GM23338 (cell line): ENCODE measurements at regions not wholly inside any gene's neighbourhood (a gene's known extent, or its start where the extent isn't known, plus 50 kb on each side); places are given as distances from the start of the nearest gene placed in this dataset.

Experiments used
- ATAC-seq: fragments of 200-7000 bp; cut with Tn5 transposase; 3 replicates; pipeline ENCODE4 v1.9.1; 2020
- DNase-seq: peaks from one replicate; pipeline ENCODE4 v3.0.0-alpha.2; 2015; ENCODE audit warnings: low spot score
- H2AFZ ChIP-seq: fragments of 200-600 bp; sonication (generic); 2 replicates; pipeline ENCODE4 v1.8.0; 2016; ENCODE audit warnings: antibody characterized with exemption, mild to moderate bottlenecking, moderate library complexity
- H3F3A ChIP-seq: fragments of 200-600 bp; sonication (generic); replicated peaks from 2 replicates; pipeline ENCODE4 v1.8.0; 2017; ENCODE audit warnings: antibody characterized with exemption, mixed run types, low read depth
- H3K27ac ChIP-seq: fragments of 200-600 bp; sonication (generic); 2 replicates; pipeline ENCODE4 v1.6.1; 2016; ENCODE audit warnings: low read depth
- H3K27me3 ChIP-seq: fragments of 200-600 bp; sonication (generic); 2 replicates; pipeline ENCODE4 v1.8.0; 2016; ENCODE audit warnings: mild to moderate bottlenecking, mixed run types, moderate library complexity; ENCODE audit not compliant: insufficient read depth
- H3K36me3 ChIP-seq: fragments of 200-600 bp; sonication (generic); 2 replicates; pipeline ENCODE4 v1.8.0; 2016; ENCODE audit warnings: mild to moderate bottlenecking; ENCODE audit not compliant: insufficient read depth
- H3K4me1 ChIP-seq: fragments of 200-600 bp; sonication (generic); 2 replicates; pipeline ENCODE4 v1.8.0; 2016; ENCODE audit warnings: mild to moderate bottlenecking, moderate library complexity; ENCODE audit not compliant: insufficient read depth
- H3K4me2 ChIP-seq: fragments of 200-600 bp; sonication (generic); 2 replicates; pipeline ENCODE4 v1.7.1; 2017; ENCODE audit warnings: mixed run types
- H3K4me3 ChIP-seq: fragments of 200-600 bp; sonication (generic); 2 replicates; pipeline ENCODE4 v1.6.1; 2016; ENCODE audit warnings: mixed run types
- H3K79me2 ChIP-seq: fragments of 200-600 bp; sonication (generic); replicated peaks from 2 replicates; pipeline ENCODE4 v1.8.0; 2017; ENCODE audit warnings: mild to moderate bottlenecking; ENCODE audit not compliant: insufficient read depth
- H3K9me2 ChIP-seq: fragments of 200-600 bp; sonication (generic); 2 replicates; pipeline ENCODE4 v1.8.0; 2017; ENCODE audit not compliant: insufficient read depth
- H4K20me1 ChIP-seq: fragments of 200-600 bp; sonication (generic); replicated peaks from 2 replicates; pipeline ENCODE4 v1.8.0; 2017; ENCODE audit warnings: mild to moderate bottlenecking; ENCODE audit not compliant: insufficient read depth
- H3K27ac Mint-ChIP-seq: 2 replicates; pipeline ENCODE4 v1.8.0; 2020; ENCODE audit warnings: inconsistent platforms, mild to moderate bottlenecking, moderate library complexity, mixed read lengths
- H3K27me3 Mint-ChIP-seq: 3 replicates; pipeline ENCODE4 v1.8.0; 2022; ENCODE audit warnings: low read depth, mild to moderate bottlenecking, moderate library complexity, mixed read lengths, inconsistent platforms; ENCODE audit not compliant: insufficient read depth, poor library complexity
- H3K36me3 Mint-ChIP-seq: 3 replicates; pipeline ENCODE4 v1.8.0; 2021; ENCODE audit warnings: low read depth, mild to moderate bottlenecking, inconsistent platforms, moderate library complexity, mixed read lengths
- H3K4me1 Mint-ChIP-seq: 3 replicates; pipeline ENCODE4 v1.8.0; 2020; ENCODE audit warnings: mild to moderate bottlenecking, inconsistent platforms, mixed read lengths
- H3K4me3 Mint-ChIP-seq: 3 replicates; pipeline ENCODE4 v1.8.0; 2021; ENCODE audit warnings: moderate library complexity, mild to moderate bottlenecking, inconsistent platforms, mixed read lengths
- H3K9me3 Mint-ChIP-seq: 3 replicates; pipeline ENCODE4 v1.8.0; 2020; ENCODE audit warnings: moderate library complexity, mild to moderate bottlenecking, inconsistent platforms, mixed read lengths
- CREB1 ChIP-seq: fragments of 250-450 bp; sonication (Bioruptor Pico); IDR thresholded peaks from 2 replicates; pipeline ENCODE4 v1.5.0; 2020; ENCODE audit warnings: low read depth, mild to moderate bottlenecking, moderate library complexity
- EZH2 ChIP-seq: fragments of 200-600 bp; sonication (generic); IDR thresholded peaks from one replicate; pipeline ENCODE4 v1.8.0; 2017; ENCODE audit warnings: antibody characterized with exemption, mild to moderate bottlenecking, low read depth; ENCODE audit not compliant: unreplicated experiment
- EZH2phosphoT487 ChIP-seq: fragments of 200-600 bp; sonication (generic); IDR thresholded peaks from one replicate; pipeline ENCODE4 v1.8.1; 2018; ENCODE audit warnings: antibody characterized with exemption; ENCODE audit not compliant: unreplicated experiment
- JUNB ChIP-seq: IDR thresholded peaks from one replicate; pipeline ENCODE4 v1.6.1; 2016; ENCODE audit warnings: antibody characterized with exemption; ENCODE audit not compliant: unreplicated experiment
- NANOG ChIP-seq: IDR thresholded peaks from 2 replicates; pipeline ENCODE4 v1.6.1; 2016; ENCODE audit warnings: antibody characterized with exemption, borderline replicate concordance
- POLR2AphosphoS5 ChIP-seq: IDR thresholded peaks from 2 replicates; pipeline ENCODE4 v1.6.1; 2016; ENCODE audit warnings: antibody characterized with exemption, low read depth
- STAT1 ChIP-seq: IDR thresholded peaks from one replicate; pipeline ENCODE4 v1.6.1; 2016; ENCODE audit warnings: antibody characterized with exemption; ENCODE audit not compliant: unreplicated experiment
- ZNF114 ChIP-seq: fragments of 250-450 bp; sonication (Bioruptor Pico); IDR thresholded peaks from 2 replicates; pipeline ENCODE4 v1.5.0; 2020; ENCODE audit warnings: mild to moderate bottlenecking, moderate library complexity
- ZNF331 ChIP-seq: fragments of 250-450 bp; sonication (Bioruptor Pico); IDR thresholded peaks from 2 replicates; pipeline ENCODE4 v1.5.0; 2020; ENCODE audit warnings: low read depth, mild to moderate bottlenecking, moderate library complexity
- TF ChIP-seq, protein P1 (sequence below), 2 experiments: fragments of 200-600 bp in 1 of 2; sonication (generic) in 1 of 2; conservative IDR thresholded peaks; 2 replicates each; pipeline versions ENCODE4 v1.5.1 to v1.6.1; 2016 to 2017; ENCODE audit warnings: antibody characterized with exemption in 2 of 2, low read depth in 2 of 2, mild to moderate bottlenecking in 2 of 2, moderate library complexity in 1 of 2
- TF ChIP-seq, protein P2 (sequence below): IDR thresholded peaks from one replicate; pipeline ENCODE4 v1.6.1; 2018; ENCODE audit warnings: antibody characterized with exemption; ENCODE audit not compliant: unreplicated experiment
- TF ChIP-seq, protein P3 (sequence below): fragments of 250-450 bp; sonication (Bioruptor Pico); IDR thresholded peaks from 2 replicates; pipeline ENCODE4 v1.5.0; 2020; ENCODE audit warnings: mild to moderate bottlenecking, moderate library complexity
- TF ChIP-seq, protein P4 (sequence below): IDR thresholded peaks from 2 replicates; pipeline ENCODE4 v1.6.1; 2016; ENCODE audit warnings: antibody characterized with exemption

DNA sequence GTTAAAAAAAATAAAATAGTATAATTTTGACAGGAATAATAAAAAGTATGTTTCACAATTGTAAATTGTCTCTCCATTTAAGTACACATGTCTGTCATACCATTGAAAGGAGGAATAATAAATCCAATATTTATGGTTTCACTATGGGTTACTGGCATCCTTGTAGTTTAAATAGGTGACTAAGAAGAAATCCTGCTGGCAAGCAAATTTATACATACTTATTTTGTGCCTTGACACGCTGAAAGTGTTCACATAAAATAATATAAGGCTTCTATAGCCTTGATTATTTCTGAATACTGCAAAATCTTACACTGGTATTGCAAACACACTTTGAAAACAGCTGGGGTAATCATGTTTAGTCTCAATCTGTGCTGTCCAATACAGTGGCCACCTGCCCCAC lies 138.3 kb upstream of the ETAA1 start:
- H3K9me2 ChIP-seq, result 0 out of 2 replicates have a peak, but pooled peaks cover 6% of the 10 kb centered on the region
- TF ChIP-seq POLR2AphosphoS5, result no peak
- TF ChIP-seq, protein P1, sequence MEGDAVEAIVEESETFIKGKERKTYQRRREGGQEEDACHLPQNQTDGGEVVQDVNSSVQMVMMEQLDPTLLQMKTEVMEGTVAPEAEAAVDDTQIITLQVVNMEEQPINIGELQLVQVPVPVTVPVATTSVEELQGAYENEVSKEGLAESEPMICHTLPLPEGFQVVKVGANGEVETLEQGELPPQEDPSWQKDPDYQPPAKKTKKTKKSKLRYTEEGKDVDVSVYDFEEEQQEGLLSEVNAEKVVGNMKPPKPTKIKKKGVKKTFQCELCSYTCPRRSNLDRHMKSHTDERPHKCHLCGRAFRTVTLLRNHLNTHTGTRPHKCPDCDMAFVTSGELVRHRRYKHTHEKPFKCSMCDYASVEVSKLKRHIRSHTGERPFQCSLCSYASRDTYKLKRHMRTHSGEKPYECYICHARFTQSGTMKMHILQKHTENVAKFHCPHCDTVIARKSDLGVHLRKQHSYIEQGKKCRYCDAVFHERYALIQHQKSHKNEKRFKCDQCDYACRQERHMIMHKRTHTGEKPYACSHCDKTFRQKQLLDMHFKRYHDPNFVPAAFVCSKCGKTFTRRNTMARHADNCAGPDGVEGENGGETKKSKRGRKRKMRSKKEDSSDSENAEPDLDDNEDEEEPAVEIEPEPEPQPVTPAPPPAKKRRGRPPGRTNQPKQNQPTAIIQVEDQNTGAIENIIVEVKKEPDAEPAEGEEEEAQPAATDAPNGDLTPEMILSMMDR (conservative IDR thresholded peaks at IDR 0.05; ENCODE audit: low read depth in 2 of 2), result no peak
- TF ChIP-seq JUNB, result no peak
- TF ChIP-seq EZH2phosphoT487, result no peak
- TF ChIP-seq, protein P2, sequence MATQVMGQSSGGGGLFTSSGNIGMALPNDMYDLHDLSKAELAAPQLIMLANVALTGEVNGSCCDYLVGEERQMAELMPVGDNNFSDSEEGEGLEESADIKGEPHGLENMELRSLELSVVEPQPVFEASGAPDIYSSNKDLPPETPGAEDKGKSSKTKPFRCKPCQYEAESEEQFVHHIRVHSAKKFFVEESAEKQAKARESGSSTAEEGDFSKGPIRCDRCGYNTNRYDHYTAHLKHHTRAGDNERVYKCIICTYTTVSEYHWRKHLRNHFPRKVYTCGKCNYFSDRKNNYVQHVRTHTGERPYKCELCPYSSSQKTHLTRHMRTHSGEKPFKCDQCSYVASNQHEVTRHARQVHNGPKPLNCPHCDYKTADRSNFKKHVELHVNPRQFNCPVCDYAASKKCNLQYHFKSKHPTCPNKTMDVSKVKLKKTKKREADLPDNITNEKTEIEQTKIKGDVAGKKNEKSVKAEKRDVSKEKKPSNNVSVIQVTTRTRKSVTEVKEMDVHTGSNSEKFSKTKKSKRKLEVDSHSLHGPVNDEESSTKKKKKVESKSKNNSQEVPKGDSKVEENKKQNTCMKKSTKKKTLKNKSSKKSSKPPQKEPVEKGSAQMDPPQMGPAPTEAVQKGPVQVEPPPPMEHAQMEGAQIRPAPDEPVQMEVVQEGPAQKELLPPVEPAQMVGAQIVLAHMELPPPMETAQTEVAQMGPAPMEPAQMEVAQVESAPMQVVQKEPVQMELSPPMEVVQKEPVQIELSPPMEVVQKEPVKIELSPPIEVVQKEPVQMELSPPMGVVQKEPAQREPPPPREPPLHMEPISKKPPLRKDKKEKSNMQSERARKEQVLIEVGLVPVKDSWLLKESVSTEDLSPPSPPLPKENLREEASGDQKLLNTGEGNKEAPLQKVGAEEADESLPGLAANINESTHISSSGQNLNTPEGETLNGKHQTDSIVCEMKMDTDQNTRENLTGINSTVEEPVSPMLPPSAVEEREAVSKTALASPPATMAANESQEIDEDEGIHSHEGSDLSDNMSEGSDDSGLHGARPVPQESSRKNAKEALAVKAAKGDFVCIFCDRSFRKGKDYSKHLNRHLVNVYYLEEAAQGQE, result no peak
- TF ChIP-seq ZNF114 (CRISPR knock-in tag), result no peak
- TF ChIP-seq, protein P3, sequence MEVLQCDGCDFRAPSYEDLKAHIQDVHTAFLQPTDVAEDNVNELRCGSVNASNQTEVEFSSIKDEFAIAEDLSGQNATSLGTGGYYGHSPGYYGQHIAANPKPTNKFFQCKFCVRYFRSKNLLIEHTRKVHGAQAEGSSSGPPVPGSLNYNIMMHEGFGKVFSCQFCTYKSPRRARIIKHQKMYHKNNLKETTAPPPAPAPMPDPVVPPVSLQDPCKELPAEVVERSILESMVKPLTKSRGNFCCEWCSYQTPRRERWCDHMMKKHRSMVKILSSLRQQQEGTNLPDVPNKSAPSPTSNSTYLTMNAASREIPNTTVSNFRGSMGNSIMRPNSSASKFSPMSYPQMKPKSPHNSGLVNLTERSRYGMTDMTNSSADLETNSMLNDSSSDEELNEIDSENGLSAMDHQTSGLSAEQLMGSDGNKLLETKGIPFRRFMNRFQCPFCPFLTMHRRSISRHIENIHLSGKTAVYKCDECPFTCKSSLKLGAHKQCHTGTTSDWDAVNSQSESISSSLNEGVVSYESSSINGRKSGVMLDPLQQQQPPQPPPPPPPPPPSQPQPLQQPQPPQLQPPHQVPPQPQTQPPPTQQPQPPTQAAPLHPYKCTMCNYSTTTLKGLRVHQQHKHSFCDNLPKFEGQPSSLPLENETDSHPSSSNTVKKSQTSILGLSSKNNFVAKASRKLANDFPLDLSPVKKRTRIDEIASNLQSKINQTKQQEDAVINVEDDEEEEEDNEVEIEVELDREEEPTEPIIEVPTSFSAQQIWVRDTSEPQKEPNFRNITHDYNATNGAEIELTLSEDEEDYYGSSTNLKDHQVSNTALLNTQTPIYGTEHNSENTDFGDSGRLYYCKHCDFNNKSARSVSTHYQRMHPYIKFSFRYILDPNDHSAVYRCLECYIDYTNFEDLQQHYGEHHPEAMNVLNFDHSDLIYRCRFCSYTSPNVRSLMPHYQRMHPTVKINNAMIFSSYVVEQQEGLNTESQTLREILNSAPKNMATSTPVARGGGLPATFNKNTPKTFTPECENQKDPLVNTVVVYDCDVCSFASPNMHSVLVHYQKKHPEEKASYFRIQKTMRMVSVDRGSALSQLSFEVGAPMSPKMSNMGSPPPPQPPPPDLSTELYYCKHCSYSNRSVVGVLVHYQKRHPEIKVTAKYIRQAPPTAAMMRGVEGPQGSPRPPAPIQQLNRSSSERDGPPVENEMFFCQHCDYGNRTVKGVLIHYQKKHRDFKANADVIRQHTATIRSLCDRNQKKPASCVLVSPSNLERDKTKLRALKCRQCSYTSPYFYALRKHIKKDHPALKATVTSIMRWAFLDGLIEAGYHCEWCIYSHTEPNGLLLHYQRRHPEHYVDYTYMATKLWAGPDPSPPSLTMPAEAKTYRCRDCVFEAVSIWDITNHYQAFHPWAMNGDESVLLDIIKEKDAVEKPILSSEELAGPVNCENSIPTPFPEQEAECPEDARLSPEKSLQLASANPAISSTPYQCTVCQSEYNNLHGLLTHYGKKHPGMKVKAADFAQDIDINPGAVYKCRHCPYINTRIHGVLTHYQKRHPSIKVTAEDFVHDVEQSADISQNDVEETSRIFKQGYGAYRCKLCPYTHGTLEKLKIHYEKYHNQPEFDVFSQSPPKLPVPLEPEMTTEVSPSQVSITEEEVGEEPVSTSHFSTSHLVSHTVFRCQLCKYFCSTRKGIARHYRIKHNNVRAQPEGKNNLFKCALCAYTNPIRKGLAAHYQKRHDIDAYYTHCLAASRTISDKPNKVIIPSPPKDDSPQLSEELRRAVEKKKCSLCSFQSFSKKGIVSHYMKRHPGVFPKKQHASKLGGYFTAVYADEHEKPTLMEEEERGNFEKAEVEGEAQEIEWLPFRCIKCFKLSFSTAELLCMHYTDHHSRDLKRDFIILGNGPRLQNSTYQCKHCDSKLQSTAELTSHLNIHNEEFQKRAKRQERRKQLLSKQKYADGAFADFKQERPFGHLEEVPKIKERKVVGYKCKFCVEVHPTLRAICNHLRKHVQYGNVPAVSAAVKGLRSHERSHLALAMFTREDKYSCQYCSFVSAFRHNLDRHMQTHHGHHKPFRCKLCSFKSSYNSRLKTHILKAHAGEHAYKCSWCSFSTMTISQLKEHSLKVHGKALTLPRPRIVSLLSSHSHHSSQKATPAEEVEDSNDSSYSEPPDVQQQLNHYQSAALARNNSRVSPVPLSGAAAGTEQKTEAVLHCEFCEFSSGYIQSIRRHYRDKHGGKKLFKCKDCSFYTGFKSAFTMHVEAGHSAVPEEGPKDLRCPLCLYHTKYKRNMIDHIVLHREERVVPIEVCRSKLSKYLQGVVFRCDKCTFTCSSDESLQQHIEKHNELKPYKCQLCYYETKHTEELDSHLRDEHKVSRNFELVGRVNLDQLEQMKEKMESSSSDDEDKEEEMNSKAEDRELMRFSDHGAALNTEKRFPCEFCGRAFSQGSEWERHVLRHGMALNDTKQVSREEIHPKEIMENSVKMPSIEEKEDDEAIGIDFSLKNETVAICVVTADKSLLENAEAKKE (CRISPR knock-in tag), result no peak
- TF ChIP-seq, protein P4, sequence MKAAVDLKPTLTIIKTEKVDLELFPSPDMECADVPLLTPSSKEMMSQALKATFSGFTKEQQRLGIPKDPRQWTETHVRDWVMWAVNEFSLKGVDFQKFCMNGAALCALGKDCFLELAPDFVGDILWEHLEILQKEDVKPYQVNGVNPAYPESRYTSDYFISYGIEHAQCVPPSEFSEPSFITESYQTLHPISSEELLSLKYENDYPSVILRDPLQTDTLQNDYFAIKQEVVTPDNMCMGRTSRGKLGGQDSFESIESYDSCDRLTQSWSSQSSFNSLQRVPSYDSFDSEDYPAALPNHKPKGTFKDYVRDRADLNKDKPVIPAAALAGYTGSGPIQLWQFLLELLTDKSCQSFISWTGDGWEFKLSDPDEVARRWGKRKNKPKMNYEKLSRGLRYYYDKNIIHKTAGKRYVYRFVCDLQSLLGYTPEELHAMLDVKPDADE, result no peak
- TF ChIP-seq EZH2, result no peak
- TF ChIP-seq NANOG, result no peak
- TF ChIP-seq CREB1, result no peak
- no peak for TF ChIP-seq ZNF331 (CRISPR knock-in tag)
- no peak for TF ChIP-seq STAT1
- DNase-seq (no peak), ATAC-seq (no peak)
- Mint-ChIP-seq H3K27me3 (no peaks in the 10 kb centered on the region), H3K27ac (no peak overlapping the region), H3K9me3 (no peaks in the 10 kb centered on the region), H3K4me3 (no peak overlapping the region), H3K4me1 (peaks cover 3% of the 10 kb centered on the region; the same call in 2 of the 3 replicates), H3K36me3 (no peaks in the 10 kb centered on the region)
- no peaks in the 10 kb centered on the region for H3K4me1 ChIP-seq
- no peaks in the 10 kb centered on the region for H3F3A ChIP-seq
- no peak overlapping the region for H2AFZ ChIP-seq
- H4K20me1 ChIP-seq, result no peaks in the 10 kb centered on the region
- no peak overlapping the region for H3K4me3 ChIP-seq
- no peaks in the 10 kb centered on the region for H3K36me3 ChIP-seq
- H3K4me2 ChIP-seq, result no peak overlapping the region
- no peak overlapping the region for H3K27ac ChIP-seq
- H3K27me3 ChIP-seq, result no peaks in the 10 kb centered on the region
- no peaks in the 10 kb centered on the region for H3K79me2 ChIP-seq
